T-cell (primary cell): ENCODE measurements at regions not wholly inside any gene's neighbourhood (a gene's known extent, or its start where the extent isn't known, plus 50 kb on each side); places are given as distances from the start of the nearest gene placed in this dataset.

Source experiments
- ATAC-seq, 4 experiments: fragments of 200-7000 bp in 3 of 4; fragments of 150-1000 bp in 1 of 4; cut with Tn5 transposase; replicated peaks in 1 of 4; 1 replicate in 3 of 4; 2 replicates in 1 of 4; pipeline ENCODE4 v1.10.0; 2021; ENCODE audit warnings: moderate library complexity in 3 of 4, mild to moderate bottlenecking in 2 of 4, moderate number of reproducible peaks in 1 of 4
- CTCF ChIA-PET, 2 donors: fragments of 300-600 bp; sonication (Branson Sonifier 250); formaldehyde crosslinking; loops; one replicate each; lab custom pipeline; 2022; ENCODE audit warnings: antibody characterized with exemption in 2 of 2; lab: Charles Lee
- POLR2A ChIA-PET, 2 donors: fragments of 300-600 bp; sonication (Branson Sonifier 250); formaldehyde crosslinking; loops; one replicate each; lab custom pipeline; 2022; ENCODE audit warnings: antibody characterized with exemption in 2 of 2; lab: Charles Lee
- DNase-seq, 35 experiments: peaks; one replicate each; pipeline versions ENCODE4 v3.0.0 to v3.0.0-alpha.2; 2013 to 2023
- H3K27ac ChIP-seq: one replicate; pipeline ENCODE4 v1.5.1; 2013; ENCODE audit warnings: low read length
- H3K27me3 ChIP-seq, 2 experiments: replicated peaks in 1 of 2; 1 replicate in 1 of 2; 2 replicates in 1 of 2; pipeline versions ENCODE4 v1.6.1 to v1.7.0; 2013; ENCODE audit warnings: low read length in 1 of 2, mixed read lengths in 1 of 2; ENCODE audit not compliant: control insufficient read depth in 2 of 2, insufficient read depth in 2 of 2; ENCODE audit errors: extremely low read depth in 1 of 2
- H3K36me3 ChIP-seq, 2 donors: 1 replicate in 1 of 2; 2 replicates in 1 of 2; pipeline versions ENCODE4 v1.6.1 to v1.7.0; 2013; ENCODE audit warnings: low read length in 1 of 2; ENCODE audit not compliant: control insufficient read depth in 2 of 2, insufficient read depth in 1 of 2; ENCODE audit errors: extremely low read depth in 1 of 2
- H3K4me1 ChIP-seq, 2 experiments: 1 replicate in 1 of 2; 2 replicates in 1 of 2; pipeline versions ENCODE4 v1.6.1 to v1.7.0; 2013; ENCODE audit warnings: low read length in 2 of 2, mixed read lengths in 1 of 2; ENCODE audit not compliant: insufficient read depth in 2 of 2, control insufficient read depth in 1 of 2; ENCODE audit errors: extremely low read depth in 1 of 2
- H3K4me3 ChIP-seq, 2 donors: 1 replicate in 1 of 2; 2 replicates in 1 of 2; pipeline versions ENCODE4 v1.5.1 to v1.7.0; 2013; ENCODE audit warnings: mild to moderate bottlenecking in 2 of 2, low read length in 1 of 2, moderate library complexity in 1 of 2; ENCODE audit not compliant: control insufficient read depth in 1 of 2; ENCODE audit errors: extremely low read depth in 1 of 2
- H3K9me3 ChIP-seq: 2 replicates; pipeline ENCODE4 v1.7.0; 2013
- H3K27ac Mint-ChIP-seq, 2 donors: one replicate each; pipeline ENCODE4 v1.8.0; 2020 to 2021; ENCODE audit warnings: mild to moderate bottlenecking in 2 of 2, mixed read lengths in 2 of 2
- H3K27me3 Mint-ChIP-seq, 2 donors: one replicate each; pipeline ENCODE4 v1.8.0; 2021 to 2022; ENCODE audit warnings: mixed read lengths in 2 of 2
- H3K36me3 Mint-ChIP-seq: one replicate; pipeline ENCODE4 v1.8.0; 2021; ENCODE audit warnings: mixed read lengths
- H3K4me1 Mint-ChIP-seq, 3 donors: one replicate each; pipeline ENCODE4 v1.8.0; 2020 to 2022; ENCODE audit warnings: mixed read lengths in 3 of 3, mild to moderate bottlenecking in 1 of 3
- H3K4me3 Mint-ChIP-seq, 3 donors: one replicate each; pipeline ENCODE4 v1.8.0; 2020 to 2022; ENCODE audit warnings: mild to moderate bottlenecking in 3 of 3, mixed read lengths in 3 of 3, moderate library complexity in 3 of 3
- H3K9me3 Mint-ChIP-seq, 3 donors: one replicate each; pipeline ENCODE4 v1.8.0; 2020 to 2022; ENCODE audit warnings: mixed read lengths in 3 of 3
- WGBS: methylation state at CpG from one replicate; pipeline ENCODE4 v1.1.5; 2013; ENCODE audit warnings: missing lambda C conversion rate; ENCODE audit not compliant: insufficient coverage; 5-methylcytosine and 5-hydroxymethylcytosine counted together

DNA sequence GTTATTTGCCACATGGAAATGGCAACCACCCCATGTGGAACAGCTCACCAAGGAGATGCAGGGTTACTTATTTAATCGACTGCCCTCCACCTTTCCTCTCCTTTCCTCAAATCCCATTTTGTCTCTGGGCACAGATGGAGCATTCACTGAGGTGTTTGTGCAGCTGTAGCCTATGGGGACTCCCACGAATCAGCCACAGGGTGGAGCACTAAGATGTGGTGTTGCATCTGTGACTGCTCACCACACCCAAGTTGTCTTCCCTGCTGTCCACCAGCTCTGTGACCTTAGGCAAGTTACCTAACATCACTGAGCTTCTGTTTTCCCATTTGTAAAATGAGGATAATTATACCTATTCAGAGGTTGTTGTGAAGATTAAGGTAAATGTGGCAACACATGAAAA lies 252.4 kb upstream of the CPEB2 start:
- H3K36me3 ChIP-seq: no peaks in the 10 kb centered on the region
- Mint-ChIP-seq H3K27me3 (peaks cover 3 to 8% of the 10 kb centered on the region in 2 donors), H3K27ac (no peak overlapping the region), H3K4me3 (no peak overlapping the region), H3K36me3 (no peaks in the 10 kb centered on the region), H3K9me3 (peaks cover 17 to 23% (median 19%) of the 10 kb centered on the region in 3 donors), H3K4me1 (no peaks in the 10 kb centered on the region)
- ChIA-PET POLR2A (no interaction called here), CTCF (no interaction called here)
- H3K4me1 ChIP-seq: no peaks in the 10 kb centered on the region
- H3K27ac ChIP-seq: no peak overlapping the region
- WGBS: no CpG with 5 or more reads among the region's 2 CpGs
- no peak for ATAC-seq
- peak in 6 of 35 experiments; percentile 1 to 26 (median 2) for DNase-seq
- peaks cover 3% of the 10 kb centered on the region for H3K9me3 ChIP-seq
- peaks cover 0 to 2% of the 10 kb centered on the region in 2 experiments for H3K27me3 ChIP-seq
- no peak overlapping the region for H3K4me3 ChIP-seq

DNA sequence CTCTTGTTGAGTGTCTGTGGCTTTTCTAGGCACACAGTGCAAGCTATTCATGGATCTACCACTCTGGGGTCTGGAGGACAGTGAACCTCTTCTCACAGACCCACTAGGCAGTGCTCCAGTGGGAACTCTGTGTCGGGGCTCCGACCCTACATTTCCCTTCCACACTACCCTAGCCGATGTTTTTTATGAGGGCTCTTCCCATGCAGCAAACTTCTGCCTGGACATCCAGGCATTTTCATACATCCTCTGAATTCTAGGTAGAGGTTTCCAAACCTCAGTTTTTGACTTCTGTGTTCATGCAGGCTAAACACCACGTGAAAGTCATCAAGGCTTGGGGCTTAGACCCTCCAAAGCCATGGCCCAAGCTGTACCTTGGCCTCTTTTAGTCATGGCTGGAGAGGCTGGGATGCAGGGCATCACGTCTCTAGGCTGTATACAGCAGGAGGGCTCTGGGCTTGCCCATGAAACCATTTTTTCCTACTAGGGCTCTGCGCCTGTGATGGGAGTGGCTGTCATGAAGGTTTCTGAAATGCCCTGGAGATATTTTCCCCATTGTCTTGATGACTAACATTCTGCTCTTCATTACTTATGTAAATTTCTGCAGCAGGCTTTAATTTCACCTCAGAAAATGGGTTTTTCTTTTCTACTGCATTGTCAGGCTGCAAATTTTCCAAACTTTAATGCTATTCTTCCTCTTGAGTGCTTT lies 249.8 kb upstream of the CPEB2 start:
- Mint-ChIP-seq H3K4me1 (no peaks in the 10 kb centered on the region), H3K9me3 (peaks cover 17 to 23% (median 19%) of the 10 kb centered on the region in 3 donors), H3K36me3 (no peaks in the 10 kb centered on the region), H3K27me3 (peaks cover 3 to 9% of the 10 kb centered on the region in 2 donors), H3K27ac (no peak overlapping the region), H3K4me3 (no peak overlapping the region)
- no peaks in the 10 kb centered on the region for H3K4me1 ChIP-seq
- ChIA-PET CTCF (no interaction called here), POLR2A (no interaction called here)
- H3K36me3 ChIP-seq: no peaks in the 10 kb centered on the region
- H3K9me3 ChIP-seq: peaks cover 3% of the 10 kb centered on the region
- H3K4me3 ChIP-seq: no peak overlapping the region
- H3K27me3 ChIP-seq: peaks cover 0 to 2% of the 10 kb centered on the region in 2 experiments
- no peak for DNase-seq
- ATAC-seq: no peak
- no peak overlapping the region for H3K27ac ChIP-seq
- WGBS: 64% methylated on average over 3 of the region's 6 CpGs

DNA sequence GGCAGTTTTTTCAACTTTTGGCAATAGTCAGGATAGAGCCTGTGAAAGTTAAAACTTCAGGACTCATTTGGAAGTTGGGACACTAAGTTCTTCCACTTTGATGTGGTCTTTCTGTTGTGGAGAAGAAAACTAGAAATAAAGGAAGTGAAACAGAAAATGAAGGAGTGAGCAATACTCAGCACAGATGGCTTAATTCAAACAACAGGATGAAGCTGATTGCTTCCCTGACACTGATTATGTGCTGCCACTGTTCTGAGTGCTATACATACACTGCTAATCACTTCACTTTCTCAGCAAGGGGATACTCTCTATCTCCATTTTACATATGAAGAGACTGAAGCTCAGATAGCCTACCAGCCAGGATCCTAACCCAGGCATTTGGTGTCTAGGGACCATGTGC lies 235.1 kb upstream of the CPEB2 start:
- no peak for ATAC-seq
- H3K27me3 Mint-ChIP-seq: peaks cover 9% of the 10 kb centered on the region in 2 donors
- H3K36me3 Mint-ChIP-seq: no peaks in the 10 kb centered on the region

DNA sequence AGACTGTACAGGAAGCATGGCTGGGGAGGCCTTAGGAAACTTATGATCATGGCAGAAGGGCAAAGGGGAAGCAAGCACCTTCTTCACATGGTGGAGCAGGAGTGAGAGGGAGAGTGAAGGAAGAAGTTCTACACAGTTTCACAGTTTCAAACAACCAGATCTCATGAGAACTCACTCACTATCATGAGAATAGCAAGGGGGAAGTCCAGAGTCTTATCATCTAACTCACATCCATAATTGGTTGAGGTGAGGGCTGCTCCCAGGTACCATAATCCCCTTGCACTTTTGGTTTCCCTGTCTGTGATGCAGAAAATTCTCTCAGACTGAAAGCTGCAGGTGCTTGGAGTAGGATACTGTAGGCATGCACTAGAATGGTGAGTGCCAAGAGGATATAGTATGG lies 233.8 kb upstream of the CPEB2 start:
- no peaks in the 10 kb centered on the region for H3K4me1 Mint-ChIP-seq
- H3K4me3 Mint-ChIP-seq: no peak overlapping the region
- Histone ChIP-seq H3K27ac (no peak overlapping the region), H3K27me3 (no peaks in the 10 kb centered on the region), H3K9me3 (no peaks in the 10 kb centered on the region), H3K36me3 (no peaks in the 10 kb centered on the region), H3K4me1 (no peaks in the 10 kb centered on the region), H3K4me3 (no peak overlapping the region)
- H3K36me3 Mint-ChIP-seq: no peaks in the 10 kb centered on the region
- DNase-seq (no peak), ATAC-seq (no peak)
- no peak overlapping the region for H3K27ac Mint-ChIP-seq
- H3K27me3 Mint-ChIP-seq: peaks cover 9 to 11% of the 10 kb centered on the region in 2 donors
- H3K9me3 Mint-ChIP-seq: no peaks in the 10 kb centered on the region
- ChIA-PET POLR2A (no interaction called here), CTCF (no interaction called here)

More for the DNA sequence above, 235.1 kb upstream of the CPEB2 start:
- Mint-ChIP-seq H3K4me3 (no peak overlapping the region), H3K9me3 (no peaks in the 10 kb centered on the region), H3K27ac (no peak overlapping the region), H3K4me1 (no peaks in the 10 kb centered on the region)
- Histone ChIP-seq H3K9me3 (no peaks in the 10 kb centered on the region), H3K27ac (no peak overlapping the region), H3K4me1 (no peaks in the 10 kb centered on the region), H3K27me3 (no peaks in the 10 kb centered on the region), H3K36me3 (no peaks in the 10 kb centered on the region), H3K4me3 (no peak overlapping the region)
- DNase-seq: no peak
- ChIA-PET CTCF (no interaction called here), POLR2A (no interaction called here)

DNA sequence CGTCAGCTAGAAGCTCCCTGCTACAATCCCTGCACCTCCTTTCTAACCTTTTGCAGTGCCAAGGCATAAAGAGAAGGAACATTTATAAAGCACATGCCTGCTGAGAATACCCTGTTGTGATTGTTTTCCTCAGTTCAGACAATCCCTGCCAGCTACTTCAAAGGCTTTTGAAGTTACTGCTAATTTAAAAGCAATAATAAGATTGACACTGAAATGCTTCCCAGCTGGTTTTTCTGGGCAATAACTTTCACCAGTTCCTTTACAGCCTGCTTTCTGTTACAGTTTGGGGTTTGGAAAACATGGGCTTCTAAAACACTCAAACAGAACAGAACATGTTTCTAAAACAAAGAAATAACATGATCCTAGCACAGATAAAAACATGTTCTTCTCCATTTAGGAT lies 232.3 kb upstream of the CPEB2 start:
- Histone ChIP-seq H3K4me3 (no peak overlapping the region), H3K4me1 (no peaks in the 10 kb centered on the region), H3K9me3 (no peaks in the 10 kb centered on the region), H3K36me3 (no peaks in the 10 kb centered on the region), H3K27ac (no peak overlapping the region), H3K27me3 (no peaks in the 10 kb centered on the region)
- Mint-ChIP-seq H3K27ac (no peak overlapping the region), H3K4me1 (no peaks in the 10 kb centered on the region), H3K27me3 (peaks cover 12 to 13% of the 10 kb centered on the region in 2 donors), H3K9me3 (peaks cover 0 to 3% (median 0%) of the 10 kb centered on the region in 3 donors), H3K36me3 (no peaks in the 10 kb centered on the region), H3K4me3 (no peak overlapping the region)
- ATAC-seq: no peak
- DNase-seq: no peak
- CTCF ChIA-PET: no interaction called here
- POLR2A ChIA-PET: no interaction called here
- WGBS: 67% methylated on average over 1 of the region's 1 CpG

DNA sequence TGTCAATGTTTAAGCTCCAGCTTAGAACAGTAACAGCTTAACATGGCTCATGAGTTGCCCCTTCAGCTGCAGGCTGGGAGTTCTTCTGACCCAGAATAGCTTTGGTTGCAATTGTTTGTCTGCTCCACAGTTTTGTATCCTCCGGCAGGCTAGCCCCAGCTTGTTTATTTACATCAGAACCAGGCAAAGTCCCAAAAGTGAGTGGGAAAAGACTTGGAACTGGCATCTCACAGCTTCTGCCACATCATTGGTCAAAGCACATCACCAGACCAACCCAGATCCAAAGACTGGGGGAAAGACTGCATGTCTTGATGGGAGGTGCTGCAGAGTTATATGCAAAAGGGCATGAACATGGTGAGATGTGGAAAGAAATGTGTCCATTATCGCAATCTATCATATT lies 231.2 kb upstream of the CPEB2 start:
- Mint-ChIP-seq H3K4me3 (no peak overlapping the region), H3K4me1 (no peaks in the 10 kb centered on the region), H3K27ac (no peak overlapping the region), H3K36me3 (no peaks in the 10 kb centered on the region), H3K27me3 (peaks cover 12 to 13% of the 10 kb centered on the region in 2 donors), H3K9me3 (peaks cover 0 to 3% (median 0%) of the 10 kb centered on the region in 3 donors)
- Histone ChIP-seq H3K4me3 (no peak overlapping the region), H3K36me3 (no peaks in the 10 kb centered on the region), H3K27me3 (no peaks in the 10 kb centered on the region), H3K9me3 (no peaks in the 10 kb centered on the region), H3K4me1 (no peaks in the 10 kb centered on the region), H3K27ac (no peak overlapping the region)
- no peak for DNase-seq
- WGBS: no CpG with 5 or more reads among the region's 2 CpGs
- ChIA-PET POLR2A (no interaction called here), CTCF (interaction anchor here in 1 of 2 donors (0.6 kb wide), 1 partner anchor 247 kb away, joined by 3 read pairs; no protein-coding TSS in a partner anchor)
- ATAC-seq: no peak
